K562 (cell line): ENCODE measurements at regions not wholly inside any gene's neighbourhood (a gene's known extent, or its start where the extent isn't known, plus 50 kb on each side); places are given as distances from the start of the nearest gene placed in this dataset.

ENCODE experiments used
- ATAC-seq: fragments of 200-7000 bp; cut with Tn5 transposase; 3 replicates; pipeline ENCODE4 v1.9.1; 2020; ENCODE audit warnings: moderate library complexity
- BruUV-seq: library from RNA; stranded (reverse); fragments of 400-500 nt; replicated peaks from 2 replicates; lab custom pipeline; 2021; lab: Mats Ljungman, UMichigan
- CTCF ChIA-PET: fragments of 300-600 bp; formaldehyde crosslinking; extraction: SDS; loops from one replicate; lab custom pipeline; 2021; ENCODE audit warnings: low intra/inter-chr PET ratio; lab: Yijun Ruan, JAX
- POLR2A ChIA-PET: fragments of 300-600, 350-650 bp; sonication (Branson Sonifier 250); formaldehyde crosslinking; extraction: SDS; loops from one replicate; lab custom pipeline; 2021; ENCODE audit warnings: antibody characterized with exemption, inconsistent platforms; lab: Yijun Ruan, JAX
- DNase-seq, 4 experiments: peaks; one replicate each; pipeline versions ENCODE4 v3.0.0 to v3.0.0-alpha.2; 2011 to 2018; ENCODE audit warnings: low spot score in 3 of 4, mixed read lengths in 3 of 4; ENCODE audit errors: extremely low read depth in 1 of 4
- FAIRE-seq: peaks from 2 replicates; lab custom pipeline; 2011; peaks lifted over from hg19 to GRCh38; lab: Jason Lieb, UNC
- H2AFZ ChIP-seq: 2 replicates; pipeline ENCODE4 v1.6.0; 2011; ENCODE audit warnings: low read depth, low read length, control low read depth, inconsistent platforms
- H3K27ac ChIP-seq: fragments of 200-600 bp; 3 replicates; pipeline ENCODE4 v1.8.0; 2011; ENCODE audit warnings: low read depth, mild to moderate bottlenecking, control low read depth, inconsistent platforms, low read length, moderate library complexity, mixed read lengths; ENCODE audit errors: extremely low read depth
- H3K27me3 ChIP-seq, 2 experiments: fragments of 300-600 bp in 1 of 2; 2 replicates in 1 of 2; 3 replicates in 1 of 2; pipeline versions ENCODE4 v1.6.0 to v1.8.0; 2011; ENCODE audit warnings: inconsistent platforms in 2 of 2, low read length in 2 of 2, mild to moderate bottlenecking in 1 of 2, mixed read lengths in 1 of 2, moderate library complexity in 1 of 2; ENCODE audit not compliant: control insufficient read depth in 2 of 2, insufficient read depth in 2 of 2
- H3K36me3 ChIP-seq: fragments of 300-600 bp; 3 replicates; pipeline ENCODE4 v1.8.0; 2011; ENCODE audit warnings: mild to moderate bottlenecking, low read length, inconsistent platforms; ENCODE audit not compliant: control insufficient read depth, insufficient read depth
- H3K4me1 ChIP-seq, 2 experiments: fragments of 200-600 bp in 1 of 2; replicated peaks in 1 of 2; 2 replicates in 1 of 2; 3 replicates in 1 of 2; pipeline versions ENCODE4 v1.5.1 to v1.8.0; 2011; ENCODE audit warnings: inconsistent platforms in 2 of 2, low read length in 2 of 2, mild to moderate bottlenecking in 1 of 2, mixed read lengths in 1 of 2, moderate library complexity in 1 of 2; ENCODE audit not compliant: control insufficient read depth in 2 of 2, insufficient read depth in 2 of 2
- H3K4me2 ChIP-seq: 2 replicates; pipeline ENCODE4 v1.6.1; 2011; ENCODE audit warnings: low read length, control low read depth, inconsistent platforms, mixed read lengths; ENCODE audit not compliant: insufficient read depth
- H3K4me3 ChIP-seq: fragments of 200-600 bp; sonication (generic), shearing (Covaris generic); 2 replicates; pipeline ENCODE4 v1.5.1; 2016; ENCODE audit warnings: control low read depth, inconsistent platforms
- H3K79me2 ChIP-seq: fragments of 200-600 bp; 3 replicates; pipeline ENCODE4 v1.8.0; 2011; ENCODE audit warnings: low read length, inconsistent platforms; ENCODE audit not compliant: control insufficient read depth, insufficient read depth
- H3K9ac ChIP-seq, 2 experiments: 2 replicates each; pipeline versions ENCODE4 v1.6.0 to v1.6.1; 2011; ENCODE audit warnings: low read depth in 2 of 2, low read length in 2 of 2, control low read depth in 1 of 2, inconsistent platforms in 1 of 2, mild to moderate bottlenecking in 1 of 2, mixed read lengths in 1 of 2; ENCODE audit not compliant: insufficient read depth in 1 of 2
- H3K9me1 ChIP-seq: one replicate; pipeline ENCODE4 v1.6.0; 2011; ENCODE audit warnings: inconsistent platforms, mild to moderate bottlenecking, low read length, moderate library complexity; ENCODE audit not compliant: control insufficient read depth, insufficient read depth
- H3K9me3 ChIP-seq: replicated peaks from 2 replicates; pipeline ENCODE4 v1.5.1; 2011; ENCODE audit warnings: low read depth, low read length, inconsistent platforms; ENCODE audit not compliant: control insufficient read depth, insufficient read depth
- H4K20me1 ChIP-seq: replicated peaks from 2 replicates; pipeline ENCODE4 v1.6.1; 2011; ENCODE audit warnings: low read length, inconsistent platforms, mixed read lengths; ENCODE audit not compliant: control insufficient read depth, insufficient read depth
- CREB1 ChIP-seq, 2 experiments: sonication (generic) in 1 of 2; formaldehyde crosslinking in 1 of 2; IDR thresholded peaks; 2 replicates each; pipeline versions ENCODE4 v1.6.1 to v1.8.0; 2012 to 2022; ENCODE audit warnings: inconsistent platforms in 1 of 2, mild to moderate bottlenecking in 1 of 2, missing genetic modification reagents in 1 of 2, moderate library complexity in 1 of 2
- ERF ChIP-seq: fragments of 450-650 bp; formaldehyde crosslinking; IDR thresholded peaks from 2 replicates; pipeline ENCODE4 v1.4.0; 2020; ENCODE audit warnings: mild to moderate bottlenecking, mixed read lengths
- HDAC3 ChIP-seq: fragments of 450-650 bp; IDR thresholded peaks from 2 replicates; pipeline ENCODE4 v1.6.1; 2018; ENCODE audit warnings: borderline replicate concordance, mild to moderate bottlenecking, moderate library complexity; ENCODE audit not compliant: partially characterized antibody
- HDAC6 ChIP-seq: IDR thresholded peaks from 2 replicates; pipeline ENCODE4 v1.6.1; 2012; ENCODE audit warnings: low read depth, mild to moderate bottlenecking, control low read depth, inconsistent platforms, low read length, moderate library complexity
- KDM1A ChIP-seq, 2 experiments: fragments of 450-650 bp; IDR thresholded peaks; 2 replicates each; pipeline ENCODE4 v1.6.1; 2016; ENCODE audit warnings: mild to moderate bottlenecking in 2 of 2
- MIER1 ChIP-seq: fragments of 450-650 bp; IDR thresholded peaks from 2 replicates; pipeline ENCODE4 v1.6.1; 2016; ENCODE audit warnings: antibody characterized with exemption, mild to moderate bottlenecking, low read depth
- PRMT5 ChIP-seq: sonication (generic); formaldehyde crosslinking; IDR thresholded peaks from 2 replicates; pipeline ENCODE4 v1.5.0; 2020; ENCODE audit warnings: missing genetic modification reagents
- SAFB ChIP-seq: fragments of 200-400 bp; formaldehyde crosslinking; IDR thresholded peaks from 2 replicates; pipeline ENCODE4 v1.6.1; 2017; ENCODE audit warnings: low read depth, low read length, borderline replicate concordance
- ZNF165 ChIP-seq: fragments of 250-450 bp; sonication (Bioruptor Pico); IDR thresholded peaks from 2 replicates; pipeline ENCODE4 v1.4.0; 2020; ENCODE audit warnings: borderline replicate concordance
- ZNF707 ChIP-seq: fragments of 250-450 bp; sonication (Bioruptor Pico); conservative IDR thresholded peaks from 2 replicates; pipeline ENCODE4 v1.8.0; 2022; ENCODE audit warnings: inconsistent platforms, mild to moderate bottlenecking, moderate library complexity
- ZNF830 ChIP-seq: fragments of 250-450 bp; sonication (Bioruptor Pico); IDR thresholded peaks from 2 replicates; pipeline ENCODE4 v1.5.0; 2021; ENCODE audit warnings: mild to moderate bottlenecking
- WGBS: fragments of 100-300 bp; shearing (Covaris generic); methylation state at CpG from one replicate; pipeline ENCODE4 v1.1.6; 2016; ENCODE audit warnings: low coverage, mixed read lengths; ENCODE audit not compliant: insufficient coverage; ENCODE audit errors: missing lambda C conversion rate; 5-methylcytosine and 5-hydroxymethylcytosine counted together
- in situ Hi-C: fragments of 300-500 bp; cut with MboI; formaldehyde crosslinking; loops from 4 replicates; pipeline ENCODE4 v1.15.0; 2018; ENCODE audit warnings: inconsistent platforms, mixed read lengths
- intact Hi-C: fragments of 100-400 bp; cut with micrococcal nuclease; formaldehyde crosslinking; loops from 2 replicates; pipeline ENCODE4 v1.14.2; 2022
- TF ChIP-seq, protein P1 (sequence below): fragments of 450-650 bp; IDR thresholded peaks from 2 replicates; pipeline ENCODE4 v1.6.1; 2016
- TF ChIP-seq, protein P2 (sequence below): sonication (generic); formaldehyde crosslinking; IDR thresholded peaks from 2 replicates; pipeline ENCODE4 v1.8.0; 2022; ENCODE audit warnings: mild to moderate bottlenecking, missing genetic modification reagents, borderline replicate concordance
- TF ChIP-seq, protein P3 (sequence below): IDR thresholded peaks from 2 replicates; pipeline ENCODE4 v1.6.1; 2016; ENCODE audit warnings: missing genetic modification characterization, missing compliant biosample characterization

DNA sequence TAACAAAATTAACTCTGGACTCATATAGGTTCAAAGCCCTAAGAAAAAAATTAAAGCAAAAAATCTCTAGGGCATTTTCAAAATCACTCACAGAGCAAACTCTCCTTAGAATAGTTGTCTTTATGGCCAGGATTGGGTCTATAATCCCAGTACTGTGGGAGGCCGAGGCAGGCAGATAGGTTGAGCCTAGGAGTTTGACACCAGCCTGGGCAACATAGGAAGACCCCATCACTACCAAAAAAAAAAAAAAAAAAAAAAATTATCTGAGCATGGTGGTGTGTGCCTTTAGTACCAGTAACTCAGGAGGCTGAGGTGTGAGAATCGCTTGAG lies 378.1 kb upstream of the TGFBR2 start:
- no TSS peak for BruUV-seq

More for the DNA sequence above, 378.1 kb upstream of the TGFBR2 start:
- no peak for ATAC-seq
- no peak overlapping the region for H3K9ac ChIP-seq
- H3K9me1 ChIP-seq = no peaks in the 10 kb centered on the region
- no peak overlapping the region for H2AFZ ChIP-seq
- no peak for FAIRE-seq
- WGBS = 0% methylated on average over 2 of the region's 2 CpGs
- no peaks in the 10 kb centered on the region for H3K79me2 ChIP-seq
- no peak for DNase-seq
- H3K4me3 ChIP-seq = no peak overlapping the region
- no peaks in the 10 kb centered on the region for H3K27me3 ChIP-seq
- H3K4me1 ChIP-seq = no peaks in the 10 kb centered on the region
- intact Hi-C loops = no loop called here
- TF ChIP-seq, protein P1, sequence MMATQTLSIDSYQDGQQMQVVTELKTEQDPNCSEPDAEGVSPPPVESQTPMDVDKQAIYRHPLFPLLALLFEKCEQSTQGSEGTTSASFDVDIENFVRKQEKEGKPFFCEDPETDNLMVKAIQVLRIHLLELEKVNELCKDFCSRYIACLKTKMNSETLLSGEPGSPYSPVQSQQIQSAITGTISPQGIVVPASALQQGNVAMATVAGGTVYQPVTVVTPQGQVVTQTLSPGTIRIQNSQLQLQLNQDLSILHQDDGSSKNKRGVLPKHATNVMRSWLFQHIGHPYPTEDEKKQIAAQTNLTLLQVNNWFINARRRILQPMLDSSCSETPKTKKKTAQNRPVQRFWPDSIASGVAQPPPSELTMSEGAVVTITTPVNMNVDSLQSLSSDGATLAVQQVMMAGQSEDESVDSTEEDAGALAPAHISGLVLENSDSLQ = no peak
- TF ChIP-seq ZNF707 (CRISPR knock-in tag) = no peak
- TF ChIP-seq SAFB = no peak
- TF ChIP-seq ZNF830 (CRISPR knock-in tag) = no peak
- no peak for TF ChIP-seq KDM1A (IDR thresholded peaks at IDR 0.05)
- no peak for TF ChIP-seq CREB1 (IDR thresholded peaks at IDR 0.05)
- TF ChIP-seq CREB1 (CRISPR knock-in tag; IDR thresholded peaks at IDR 0.05) = no peak
- TF ChIP-seq HDAC3 = no peak
- TF ChIP-seq MIER1 = no peak
- no peak for TF ChIP-seq ZNF165 (CRISPR knock-in tag)
- TF ChIP-seq, protein P2, sequence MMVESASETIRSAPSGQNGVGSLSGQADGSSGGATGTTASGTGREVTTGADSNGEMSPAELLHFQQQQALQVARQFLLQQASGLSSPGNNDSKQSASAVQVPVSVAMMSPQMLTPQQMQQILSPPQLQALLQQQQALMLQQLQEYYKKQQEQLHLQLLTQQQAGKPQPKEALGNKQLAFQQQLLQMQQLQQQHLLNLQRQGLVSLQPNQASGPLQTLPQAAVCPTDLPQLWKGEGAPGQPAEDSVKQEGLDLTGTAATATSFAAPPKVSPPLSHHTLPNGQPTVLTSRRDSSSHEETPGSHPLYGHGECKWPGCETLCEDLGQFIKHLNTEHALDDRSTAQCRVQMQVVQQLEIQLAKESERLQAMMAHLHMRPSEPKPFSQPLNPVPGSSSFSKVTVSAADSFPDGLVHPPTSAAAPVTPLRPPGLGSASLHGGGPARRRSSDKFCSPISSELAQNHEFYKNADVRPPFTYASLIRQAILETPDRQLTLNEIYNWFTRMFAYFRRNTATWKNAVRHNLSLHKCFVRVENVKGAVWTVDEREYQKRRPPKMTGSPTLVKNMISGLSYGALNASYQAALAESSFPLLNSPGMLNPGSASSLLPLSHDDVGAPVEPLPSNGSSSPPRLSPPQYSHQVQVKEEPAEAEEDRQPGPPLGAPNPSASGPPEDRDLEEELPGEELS (CRISPR knock-in tag) = no peak
- no peak for TF ChIP-seq ERF (CRISPR knock-in tag)
- TF ChIP-seq, protein P3, sequence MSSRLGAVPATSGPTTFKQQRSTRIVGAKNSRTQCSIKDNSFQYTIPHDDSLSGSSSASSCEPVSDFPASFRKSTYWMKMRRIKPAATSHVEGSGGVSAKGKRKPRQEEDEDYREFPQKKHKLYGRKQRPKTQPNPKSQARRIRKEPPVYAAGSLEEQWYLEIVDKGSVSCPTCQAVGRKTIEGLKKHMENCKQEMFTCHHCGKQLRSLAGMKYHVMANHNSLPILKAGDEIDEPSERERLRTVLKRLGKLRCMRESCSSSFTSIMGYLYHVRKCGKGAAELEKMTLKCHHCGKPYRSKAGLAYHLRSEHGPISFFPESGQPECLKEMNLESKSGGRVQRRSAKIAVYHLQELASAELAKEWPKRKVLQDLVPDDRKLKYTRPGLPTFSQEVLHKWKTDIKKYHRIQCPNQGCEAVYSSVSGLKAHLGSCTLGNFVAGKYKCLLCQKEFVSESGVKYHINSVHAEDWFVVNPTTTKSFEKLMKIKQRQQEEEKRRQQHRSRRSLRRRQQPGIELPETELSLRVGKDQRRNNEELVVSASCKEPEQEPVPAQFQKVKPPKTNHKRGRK = no peak
- no peak for TF ChIP-seq HDAC6
- TF ChIP-seq PRMT5 (CRISPR knock-in tag) = no peak
- TF ChIP-seq, all 486 proteins: peak for 0
- Histone ChIP-seq H3K36me3 (no peaks in the 10 kb centered on the region), H3K9me3 (peaks cover 2% of the 10 kb centered on the region; the same call in 1 of the 2 replicates), H3K27ac (no peak overlapping the region), H3K4me2 (no peak overlapping the region), H4K20me1 (no peaks in the 10 kb centered on the region)
- in situ Hi-C loops = no loop called here
- ChIA-PET CTCF (no interaction called here), POLR2A (no interaction called here)
